ENCODE measurements at regions not wholly inside any gene's neighbourhood (a gene's known extent, or its start where the extent isn't known, plus 50 kb on each side); places are given as distances from the start of the nearest gene placed in this dataset.
A peak's percentile ranks its signal among the peaks of the same experiment; 100 is the strongest.

- no peaks in the 10 kb centered on the region for H3K79me2 ChIP-seq (ENCODE audit: insufficient read depth, low read length)
- WGBS (ENCODE audit: insufficient coverage), result 95% methylated on average over 12 of the region's 18 CpGs
- no peak overlapping the region for H3K4me3 Mint-ChIP-seq
- H3K27ac Mint-ChIP-seq, result no peak overlapping the region
- intact Hi-C loops (cut with micrococcal nuclease), result no loop called here
- no peak for TF ChIP-seq CTCF (IDR thresholded peaks at IDR 0.05)
- no peak overlapping the region for H3K27ac ChIP-seq (ENCODE audit: low read depth in 1 of 2, low read length in 2 of 2)
- no peaks in the 10 kb centered on the region for H3K36me3 ChIP-seq (replicated peaks in 1 of 2; ENCODE audit: control insufficient read depth in 1 of 2, insufficient read depth in 2 of 2, low read length in 2 of 2)
- peaks cover 0 to 2% of the 10 kb centered on the region in 2 donors for H3K27me3 ChIP-seq (ENCODE audit: control insufficient read depth in 2 of 2, insufficient read depth in 2 of 2, low read length in 2 of 2)
- H3K4me1 Mint-ChIP-seq, result no peaks in the 10 kb centered on the region
- no peaks in the 10 kb centered on the region for H3K36me3 Mint-ChIP-seq
- no peak overlapping the region for H2AFZ ChIP-seq (ENCODE audit: insufficient read depth, low read depth, low read length, poor library complexity, severe bottlenecking)
- no peak overlapping the region for H3K4me2 ChIP-seq (replicated peaks; ENCODE audit: extremely low read depth, low read length, poor library complexity, severe bottlenecking)
- H4K20me1 ChIP-seq (ENCODE audit: insufficient read depth, low read length), result no peaks in the 10 kb centered on the region
- H3K4me1 ChIP-seq (ENCODE audit: control insufficient read depth in 1 of 2, insufficient read depth in 2 of 2, low read length in 2 of 2), result no peaks in the 10 kb centered on the region
- no peak overlapping the region for H3K4me3 ChIP-seq (replicated peaks in 1 of 3; ENCODE audit: low read depth in 2 of 3, low read length in 3 of 3)
- peaks cover 0 to 2% (median 2%) of the 10 kb centered on the region in 3 donors for H3K27me3 Mint-ChIP-seq (ENCODE audit: low read depth in 3 of 3)
- no peaks in the 10 kb centered on the region for H3K9me3 ChIP-seq (replicated peaks in 1 of 2; ENCODE audit: control insufficient read depth in 1 of 2, insufficient read depth in 1 of 2, low read length in 2 of 2)
- DNase-seq, result peak in 1 of 3 donors; percentile 0
- peaks cover 0 to 6% (median 0%) of the 10 kb centered on the region in 7 donors for H3K9me3 Mint-ChIP-seq
- H3K9ac ChIP-seq (ENCODE audit: insufficient read depth, low read length, poor library complexity, severe bottlenecking), result no peak overlapping the region
Observed at GRCh38 chr14:101248840-101249675, 312.2 kb upstream of the DIO3 start.

GRCh38 chr14:101249676-101250036, 311.6 kb upstream of the DIO3 start:
- Histone ChIP-seq H3K9me3 (replicated peaks in 1 of 2; ENCODE audit: control insufficient read depth in 1 of 2, insufficient read depth in 1 of 2, low read length in 2 of 2) (no peaks in the 10 kb centered on the region), H3K9ac (ENCODE audit: insufficient read depth, low read length, poor library complexity, severe bottlenecking) (no peak overlapping the region), H4K20me1 (ENCODE audit: insufficient read depth, low read length) (no peaks in the 10 kb centered on the region), H3K36me3 (replicated peaks in 1 of 2; ENCODE audit: control insufficient read depth in 1 of 2, insufficient read depth in 2 of 2, low read length in 2 of 2) (no peaks in the 10 kb centered on the region), H3K27ac (ENCODE audit: low read depth in 1 of 2, low read length in 2 of 2) (no peak overlapping the region), H3K4me3 (replicated peaks in 1 of 3; ENCODE audit: low read depth in 2 of 3, low read length in 3 of 3) (no peak overlapping the region), H3K4me1 (ENCODE audit: control insufficient read depth in 1 of 2, insufficient read depth in 2 of 2, low read length in 2 of 2) (no peaks in the 10 kb centered on the region), H3K4me2 (replicated peaks; ENCODE audit: extremely low read depth, low read length, poor library complexity, severe bottlenecking) (no peak overlapping the region), H2AFZ (ENCODE audit: insufficient read depth, low read depth, low read length, poor library complexity, severe bottlenecking) (no peak overlapping the region), H3K27me3 (ENCODE audit: control insufficient read depth in 2 of 2, insufficient read depth in 2 of 2, low read length in 2 of 2) (peaks cover 0 to 2% of the 10 kb centered on the region in 2 donors), H3K79me2 (ENCODE audit: insufficient read depth, low read length) (no peaks in the 10 kb centered on the region)
- Mint-ChIP-seq H3K27ac (no peak overlapping the region), H3K36me3 (no peaks in the 10 kb centered on the region), H3K9me3 (peaks cover 0 to 6% (median 0%) of the 10 kb centered on the region in 7 donors), H3K27me3 (ENCODE audit: low read depth in 3 of 3) (peaks cover 0 to 2% (median 2%) of the 10 kb centered on the region in 3 donors), H3K4me1 (no peaks in the 10 kb centered on the region), H3K4me3 (no peak overlapping the region)
- no peak for DNase-seq
- no peak for TF ChIP-seq CTCF (IDR thresholded peaks at IDR 0.05)
- intact Hi-C loops (cut with micrococcal nuclease), result no loop called here
- WGBS (ENCODE audit: insufficient coverage), result 93% methylated on average over 7 of the region's 8 CpGs

Measured in CD14-positive monocyte (primary cell).